GM23338 (cell line): ENCODE measurements at regions not wholly inside any gene's neighbourhood (a gene's known extent, or its start where the extent isn't known, plus 50 kb on each side); places are given as distances from the start of the nearest gene placed in this dataset.

ENCODE experiments used
- ATAC-seq: fragments of 200-7000 bp; cut with Tn5 transposase; 3 replicates; pipeline ENCODE4 v1.9.1; 2020
- DNase-seq: peaks from one replicate; pipeline ENCODE4 v3.0.0-alpha.2; 2015; ENCODE audit warnings: low spot score
- H2AFZ ChIP-seq: fragments of 200-600 bp; sonication (generic); 2 replicates; pipeline ENCODE4 v1.8.0; 2016; ENCODE audit warnings: antibody characterized with exemption, mild to moderate bottlenecking, moderate library complexity
- H3F3A ChIP-seq: fragments of 200-600 bp; sonication (generic); replicated peaks from 2 replicates; pipeline ENCODE4 v1.8.0; 2017; ENCODE audit warnings: antibody characterized with exemption, mixed run types, low read depth
- H3K27ac ChIP-seq: fragments of 200-600 bp; sonication (generic); 2 replicates; pipeline ENCODE4 v1.6.1; 2016; ENCODE audit warnings: low read depth
- H3K27me3 ChIP-seq: fragments of 200-600 bp; sonication (generic); 2 replicates; pipeline ENCODE4 v1.8.0; 2016; ENCODE audit warnings: mild to moderate bottlenecking, mixed run types, moderate library complexity; ENCODE audit not compliant: insufficient read depth
- H3K36me3 ChIP-seq: fragments of 200-600 bp; sonication (generic); 2 replicates; pipeline ENCODE4 v1.8.0; 2016; ENCODE audit warnings: mild to moderate bottlenecking; ENCODE audit not compliant: insufficient read depth
- H3K4me1 ChIP-seq: fragments of 200-600 bp; sonication (generic); 2 replicates; pipeline ENCODE4 v1.8.0; 2016; ENCODE audit warnings: mild to moderate bottlenecking, moderate library complexity; ENCODE audit not compliant: insufficient read depth
- H3K4me2 ChIP-seq: fragments of 200-600 bp; sonication (generic); 2 replicates; pipeline ENCODE4 v1.7.1; 2017; ENCODE audit warnings: mixed run types
- H3K4me3 ChIP-seq: fragments of 200-600 bp; sonication (generic); 2 replicates; pipeline ENCODE4 v1.6.1; 2016; ENCODE audit warnings: mixed run types
- H3K79me2 ChIP-seq: fragments of 200-600 bp; sonication (generic); replicated peaks from 2 replicates; pipeline ENCODE4 v1.8.0; 2017; ENCODE audit warnings: mild to moderate bottlenecking; ENCODE audit not compliant: insufficient read depth
- H3K9me2 ChIP-seq: fragments of 200-600 bp; sonication (generic); 2 replicates; pipeline ENCODE4 v1.8.0; 2017; ENCODE audit not compliant: insufficient read depth
- H4K20me1 ChIP-seq: fragments of 200-600 bp; sonication (generic); replicated peaks from 2 replicates; pipeline ENCODE4 v1.8.0; 2017; ENCODE audit warnings: mild to moderate bottlenecking; ENCODE audit not compliant: insufficient read depth
- H3K27ac Mint-ChIP-seq: 2 replicates; pipeline ENCODE4 v1.8.0; 2020; ENCODE audit warnings: inconsistent platforms, mild to moderate bottlenecking, moderate library complexity, mixed read lengths
- H3K27me3 Mint-ChIP-seq: 3 replicates; pipeline ENCODE4 v1.8.0; 2022; ENCODE audit warnings: low read depth, mild to moderate bottlenecking, moderate library complexity, mixed read lengths, inconsistent platforms; ENCODE audit not compliant: insufficient read depth, poor library complexity
- H3K36me3 Mint-ChIP-seq: 3 replicates; pipeline ENCODE4 v1.8.0; 2021; ENCODE audit warnings: low read depth, mild to moderate bottlenecking, inconsistent platforms, moderate library complexity, mixed read lengths
- H3K4me1 Mint-ChIP-seq: 3 replicates; pipeline ENCODE4 v1.8.0; 2020; ENCODE audit warnings: mild to moderate bottlenecking, inconsistent platforms, mixed read lengths
- H3K4me3 Mint-ChIP-seq: 3 replicates; pipeline ENCODE4 v1.8.0; 2021; ENCODE audit warnings: moderate library complexity, mild to moderate bottlenecking, inconsistent platforms, mixed read lengths
- H3K9me3 Mint-ChIP-seq: 3 replicates; pipeline ENCODE4 v1.8.0; 2020; ENCODE audit warnings: moderate library complexity, mild to moderate bottlenecking, inconsistent platforms, mixed read lengths
- CTCF ChIP-seq, 2 experiments: fragments of 200-600 bp in 1 of 2; sonication (generic) in 1 of 2; conservative IDR thresholded peaks; 2 replicates each; pipeline versions ENCODE4 v1.5.1 to v1.6.1; 2016 to 2017; ENCODE audit warnings: antibody characterized with exemption in 2 of 2, low read depth in 2 of 2, mild to moderate bottlenecking in 2 of 2, moderate library complexity in 1 of 2
- EZH2 ChIP-seq: fragments of 200-600 bp; sonication (generic); IDR thresholded peaks from one replicate; pipeline ENCODE4 v1.8.0; 2017; ENCODE audit warnings: antibody characterized with exemption, mild to moderate bottlenecking, low read depth; ENCODE audit not compliant: unreplicated experiment
- NANOG ChIP-seq: IDR thresholded peaks from 2 replicates; pipeline ENCODE4 v1.6.1; 2016; ENCODE audit warnings: antibody characterized with exemption, borderline replicate concordance
- POLR2AphosphoS5 ChIP-seq: IDR thresholded peaks from 2 replicates; pipeline ENCODE4 v1.6.1; 2016; ENCODE audit warnings: antibody characterized with exemption, low read depth
- ZNF462 ChIP-seq: fragments of 250-450 bp; sonication (Bioruptor Pico); IDR thresholded peaks from 2 replicates; pipeline ENCODE4 v1.5.0; 2020; ENCODE audit warnings: mild to moderate bottlenecking, moderate library complexity

- TF ChIP-seq ZNF462 = no peak
- TF ChIP-seq POLR2AphosphoS5 = no peak
- TF ChIP-seq NANOG = no peak
- TF ChIP-seq EZH2 = no peak
These were observed 77.2 kb upstream of the OSMR start (continued) for GRCh38 chr5:38768412-38769211.

- Mint-ChIP-seq H3K4me1 (peaks cover 5% of the 10 kb centered on the region; the same call in 2 of the 3 replicates), H3K9me3 (peaks cover 2% of the 10 kb centered on the region; the same call in 1 of the 3 replicates), H3K4me3 (no peak overlapping the region), H3K36me3 (no peaks in the 10 kb centered on the region), H3K27me3 (peaks cover 4% of the 10 kb centered on the region), H3K27ac (no peak overlapping the region)
- ATAC-seq (no peak), DNase-seq (no peak)
- no peak overlapping the region for H3K27ac ChIP-seq
- peaks cover 6% of the 10 kb centered on the region; the same call in 1 of the 2 replicates for H3K9me2 ChIP-seq
- peak overlapping the region; percentile 81 for H2AFZ ChIP-seq
- no peaks in the 10 kb centered on the region for H3K36me3 ChIP-seq
- no peaks in the 10 kb centered on the region for H4K20me1 ChIP-seq
- peaks cover 5% of the 10 kb centered on the region; the same call in 1 of the 2 replicates for H3K4me1 ChIP-seq
- 0 out of 2 replicates have a peak overlapping the region, but pooled peaks have one; percentile 43 for H3K4me2 ChIP-seq
- no peak for TF ChIP-seq CTCF (conservative IDR thresholded peaks at IDR 0.05; ENCODE audit: low read depth in 2 of 2)
- no peak overlapping the region for H3K4me3 ChIP-seq
- no peaks in the 10 kb centered on the region for H3K27me3 ChIP-seq
- no peaks in the 10 kb centered on the region for H3F3A ChIP-seq
- H3K79me2 ChIP-seq = no peaks in the 10 kb centered on the region
These were observed 73.3 kb upstream of the OSMR start for GRCh38 chr5:38772471-38772870.
